GM19025 (cell line): ENCODE measurements at regions not wholly inside any gene's neighbourhood (a gene's known extent, or its start where the extent isn't known, plus 50 kb on each side); places are given as distances from the start of the nearest gene placed in this dataset.
"Not testable (repeated sequence)": the region's sequence is repeated elsewhere in the genome, so short reads cannot be mapped to it uniquely, and the experiment has no call there.

ENCODE experiments used
- ATAC-seq: cut with Tn5 transposase; IDR thresholded peaks from one replicate; pipeline ENCODE4 v1.9.1; 2021; ENCODE audit warnings: mild to moderate bottlenecking, low read depth, moderate library complexity; ENCODE audit not compliant: unreplicated experiment

GRCh38 chr7:115574681-115575291, 455.8 kb downstream of the TFEC start:
- no peak for ATAC-seq

GRCh38 chr7:115572111-115572510, 458.5 kb downstream of the TFEC start:
- no peak for ATAC-seq

- ATAC-seq, result no peak
These were observed 469.0 kb downstream of the TFEC start for GRCh38 chr7:115561335-115562110.

GRCh38 chr7:115559877-115560276, 470.7 kb downstream of the TFEC start:
- no peak for ATAC-seq

- ATAC-seq, result no peak
These were observed 472.4 kb downstream of the TFEC start for GRCh38 chr7:115558161-115558560.

- ATAC-seq, result not testable (repeated sequence)
These were observed 473.3 kb downstream of the TFEC start for GRCh38 chr7:115557296-115557695.

- ATAC-seq, result no peak
These were observed 477.8 kb downstream of the TFEC start for GRCh38 chr7:115552766-115553165.

- no peak for ATAC-seq
These were observed 480.7 kb downstream of the TFEC start for GRCh38 chr7:115549910-115550309.

GRCh38 chr7:115548756-115549155, 481.8 kb downstream of the TFEC start:
- ATAC-seq, result no peak

- ATAC-seq, result no peak
These were observed 483.8 kb downstream of the TFEC start for GRCh38 chr7:115546790-115547189.

GRCh38 chr7:115533785-115534184, 496.8 kb downstream of the TFEC start:
- no peak for ATAC-seq

GRCh38 chr7:115526278-115526677, 504.3 kb downstream of the TFEC start:
- ATAC-seq, result no peak

- ATAC-seq, result no peak
These were observed 508.4 kb downstream of the TFEC start for GRCh38 chr7:115522174-115522573.

- ATAC-seq, result no peak
These were observed 514.2 kb downstream of the TFEC start for GRCh38 chr7:115516341-115516740.

- ATAC-seq, result no peak
These were observed 519.2 kb downstream of the TFEC start for GRCh38 chr7:115511330-115511729.

- no peak for ATAC-seq
These were observed 525.4 kb downstream of the TFEC start for GRCh38 chr7:115505136-115505535.

GRCh38 chr7:115499956-115500355, 530.6 kb downstream of the TFEC start:
- no peak for ATAC-seq

GRCh38 chr7:115496006-115496405, 534.6 kb downstream of the TFEC start:
- ATAC-seq, result no peak

- no peak for ATAC-seq
These were observed 535.9 kb downstream of the TFEC start for GRCh38 chr7:115494529-115495147.

GRCh38 chr7:115493381-115493780, 537.2 kb downstream of the TFEC start:
- ATAC-seq, result no peak

GRCh38 chr7:115491744-115492380, 538.7 kb downstream of the TFEC start:
- ATAC-seq, result no peak
